ENCODE measurements at regions not wholly inside any gene's neighbourhood (a gene's known extent, or its start where the extent isn't known, plus 50 kb on each side); places are given as distances from the start of the nearest gene placed in this dataset.

GRCh38 chr5:99948850-99949249, 586.3 kb upstream of the FAM174A start:
- DNase-seq, result no peak
- no peak for TF ChIP-seq CTCF (IDR thresholded peaks at IDR 0.05; ENCODE audit: low read depth, low read length)
- no peaks in the 10 kb centered on the region for H3K4me1 ChIP-seq
- H3K27me3 ChIP-seq, result no peaks in the 10 kb centered on the region
- H3K4me3 ChIP-seq (ENCODE audit: low read depth, low read length), result no peak overlapping the region
- H3K36me3 ChIP-seq, result no peaks in the 10 kb centered on the region
- H3K9me3 ChIP-seq, result no peaks in the 10 kb centered on the region

- DNase-seq, result no peak
- Histone ChIP-seq H3K36me3 (no peaks in the 10 kb centered on the region), H3K27me3 (no peaks in the 10 kb centered on the region), H3K4me1 (no peaks in the 10 kb centered on the region), H3K9me3 (no peaks in the 10 kb centered on the region), H3K4me3 (ENCODE audit: low read depth, low read length) (no peak overlapping the region)
- TF ChIP-seq CTCF (IDR thresholded peaks at IDR 0.05; ENCODE audit: low read depth, low read length), result no peak
Observed at GRCh38 chr5:99945478-99946442, 589.4 kb upstream of the FAM174A start.

GRCh38 chr5:99940540-99940939, 594.6 kb upstream of the FAM174A start:
- H3K27me3 ChIP-seq, result no peaks in the 10 kb centered on the region
- no peak for TF ChIP-seq CTCF (IDR thresholded peaks at IDR 0.05; ENCODE audit: low read depth, low read length)

GRCh38 chr5:99936911-99937310, 598.3 kb upstream of the FAM174A start:
- Histone ChIP-seq H3K4me3 (ENCODE audit: low read depth, low read length) (no peak overlapping the region), H3K36me3 (no peaks in the 10 kb centered on the region), H3K4me1 (no peaks in the 10 kb centered on the region), H3K27me3 (no peaks in the 10 kb centered on the region), H3K9me3 (no peaks in the 10 kb centered on the region)
- no peak for TF ChIP-seq CTCF (IDR thresholded peaks at IDR 0.05; ENCODE audit: low read depth, low read length)
- no peak for DNase-seq

More at GRCh38 chr5:99940540-99940939, 594.6 kb upstream of the FAM174A start:
- no peaks in the 10 kb centered on the region for H3K36me3 ChIP-seq
- H3K9me3 ChIP-seq, result no peaks in the 10 kb centered on the region
- H3K4me1 ChIP-seq, result no peaks in the 10 kb centered on the region
- no peak overlapping the region for H3K4me3 ChIP-seq (ENCODE audit: low read depth, low read length)
- DNase-seq, result no peak

GRCh38 chr5:99929806-99930135, 605.4 kb upstream of the FAM174A start:
- Histone ChIP-seq H3K27me3 (no peaks in the 10 kb centered on the region), H3K4me3 (ENCODE audit: low read depth, low read length) (no peak overlapping the region), H3K36me3 (no peaks in the 10 kb centered on the region), H3K9me3 (no peaks in the 10 kb centered on the region), H3K4me1 (no peaks in the 10 kb centered on the region)
- no peak for DNase-seq
- no peak for TF ChIP-seq CTCF (IDR thresholded peaks at IDR 0.05; ENCODE audit: low read depth, low read length)

GRCh38 chr5:99929067-99929805, 605.9 kb upstream of the FAM174A start:
- no peak for TF ChIP-seq CTCF (IDR thresholded peaks at IDR 0.05; ENCODE audit: low read depth, low read length)
- Histone ChIP-seq H3K36me3 (no peaks in the 10 kb centered on the region), H3K27me3 (no peaks in the 10 kb centered on the region), H3K9me3 (no peaks in the 10 kb centered on the region), H3K4me3 (ENCODE audit: low read depth, low read length) (no peak overlapping the region), H3K4me1 (no peaks in the 10 kb centered on the region)
- no peak for DNase-seq
